T-helper 1 cell treated with Interleukin-12 subunit alpha and Interleukin-12 subunit beta and Interleukin-4 antibody, amounts not matched to agents 30 ng/mL and 1 ng/mL, for 36 hours (primary cell): ENCODE measurements at regions not wholly inside any gene's neighbourhood (a gene's known extent, or its start where the extent isn't known, plus 50 kb on each side); places are given as distances from the start of the nearest gene placed in this dataset.

ENCODE experiments used
- intact Hi-C: fragments of 100-400 bp; cut with micrococcal nuclease; formaldehyde crosslinking; loops from one replicate; pipeline ENCODE4 v1.15.1; 2024

DNA sequence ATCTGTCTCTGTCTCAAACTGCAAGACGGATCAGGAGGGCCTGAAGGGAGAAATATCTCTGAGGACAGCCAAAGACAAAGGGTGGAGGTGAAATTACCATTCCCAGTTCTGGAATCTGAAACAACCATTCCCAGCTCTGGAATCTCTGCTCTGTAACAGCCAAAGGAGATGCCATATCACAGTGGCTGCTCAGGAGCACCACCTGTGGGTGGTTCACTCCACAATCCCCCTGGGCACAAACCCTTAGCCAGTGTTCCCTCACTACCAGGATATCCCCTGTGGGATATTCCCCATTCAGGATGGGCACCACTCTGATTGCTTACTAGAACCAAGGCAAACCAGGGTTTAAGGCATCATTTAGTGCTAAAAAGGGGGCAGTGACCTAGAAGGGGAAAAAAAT, 199.0 kb downstream of the HTR7 start:
- intact Hi-C loops = no loop called here

- intact Hi-C loops = no loop called here
Measured at GRCh38 chr10:90665905-90666662, 191.8 kb downstream of the HTR7 start.

GRCh38 chr10:90674461-90674860, 183.4 kb downstream of the HTR7 start:
- intact Hi-C loops = no loop called here

DNA sequence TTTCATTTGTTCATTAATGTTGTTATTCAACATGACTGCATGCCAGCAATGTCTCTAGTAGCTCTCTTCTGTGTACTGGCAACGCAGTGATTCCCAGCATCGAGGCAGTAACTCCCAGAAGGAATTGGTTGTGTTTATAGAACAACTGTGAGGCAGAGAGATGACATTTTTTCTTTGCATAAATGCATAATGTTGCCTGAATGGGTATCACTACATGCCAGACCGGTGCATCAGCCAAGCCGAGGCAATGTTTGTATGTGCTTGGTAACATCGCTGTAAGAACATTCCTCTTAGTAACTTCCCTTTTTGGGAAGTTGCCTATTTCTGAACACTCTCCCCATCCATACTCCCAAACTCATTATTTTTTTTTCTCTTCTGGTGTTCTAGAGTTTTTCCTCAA, 182.9 kb downstream of the HTR7 start:
- intact Hi-C loops = no loop called here

GRCh38 chr10:90675621-90676020, 182.2 kb downstream of the HTR7 start:
- intact Hi-C loops = no loop called here
